HG03039 (cell line): ENCODE measurements at regions not wholly inside any gene's neighbourhood (a gene's known extent, or its start where the extent isn't known, plus 50 kb on each side); places are given as distances from the start of the nearest gene placed in this dataset.

Source experiments
- ATAC-seq: cut with Tn5 transposase; IDR thresholded peaks from one replicate; pipeline ENCODE4 v1.9.1; 2021; ENCODE audit warnings: mild to moderate bottlenecking, moderate library complexity; ENCODE audit not compliant: unreplicated experiment

DNA sequence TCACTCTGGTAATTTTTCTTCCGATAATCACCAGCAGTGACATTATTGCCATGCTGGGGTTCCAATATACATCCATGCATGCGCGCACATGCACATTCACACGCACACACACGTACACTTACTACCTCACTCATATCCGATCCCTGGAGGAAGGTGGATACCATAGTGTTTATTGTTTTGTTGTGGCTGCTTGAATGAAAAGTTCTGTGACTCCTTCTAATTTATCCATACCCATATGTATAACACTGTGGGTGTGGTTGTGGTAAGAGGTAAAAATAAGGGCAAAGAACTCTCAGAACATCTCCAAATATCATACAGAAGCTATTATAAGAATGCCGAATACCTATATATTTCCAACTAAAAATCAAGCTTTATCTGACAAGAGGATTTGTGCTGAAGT lies 407.8 kb upstream of the PODXL start:
- ATAC-seq, result no peak

DNA sequence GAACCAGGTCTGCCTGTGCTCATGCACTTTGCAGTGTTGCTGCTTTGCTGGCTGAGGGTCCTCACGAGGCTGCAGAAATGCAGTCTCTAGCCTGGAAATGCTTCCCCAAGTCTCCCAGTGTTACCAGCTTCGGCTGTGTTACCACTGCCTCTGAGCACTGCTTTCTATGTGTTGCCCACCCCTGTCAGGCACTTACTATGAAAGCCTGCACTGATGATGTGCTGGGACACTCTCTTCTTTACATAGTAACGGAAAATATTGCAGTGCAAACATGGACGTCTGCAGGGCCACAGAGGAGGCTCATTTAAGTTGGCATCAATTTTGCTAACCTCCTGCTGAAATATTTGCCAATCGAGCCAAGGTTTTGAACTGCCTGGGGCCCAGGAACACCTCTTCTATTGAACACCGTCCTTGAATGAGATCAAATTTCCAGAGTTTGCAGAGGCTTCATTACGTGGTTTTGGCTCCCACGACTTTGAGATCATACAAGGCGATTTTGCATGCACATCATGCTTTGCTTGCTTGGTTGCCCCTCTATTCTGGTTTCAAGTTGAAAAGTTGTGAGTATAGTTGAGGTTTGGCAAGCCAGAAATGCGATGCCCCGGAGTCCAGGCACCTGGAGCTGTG lies 404.7 kb upstream of the PODXL start:
- no peak for ATAC-seq

DNA sequence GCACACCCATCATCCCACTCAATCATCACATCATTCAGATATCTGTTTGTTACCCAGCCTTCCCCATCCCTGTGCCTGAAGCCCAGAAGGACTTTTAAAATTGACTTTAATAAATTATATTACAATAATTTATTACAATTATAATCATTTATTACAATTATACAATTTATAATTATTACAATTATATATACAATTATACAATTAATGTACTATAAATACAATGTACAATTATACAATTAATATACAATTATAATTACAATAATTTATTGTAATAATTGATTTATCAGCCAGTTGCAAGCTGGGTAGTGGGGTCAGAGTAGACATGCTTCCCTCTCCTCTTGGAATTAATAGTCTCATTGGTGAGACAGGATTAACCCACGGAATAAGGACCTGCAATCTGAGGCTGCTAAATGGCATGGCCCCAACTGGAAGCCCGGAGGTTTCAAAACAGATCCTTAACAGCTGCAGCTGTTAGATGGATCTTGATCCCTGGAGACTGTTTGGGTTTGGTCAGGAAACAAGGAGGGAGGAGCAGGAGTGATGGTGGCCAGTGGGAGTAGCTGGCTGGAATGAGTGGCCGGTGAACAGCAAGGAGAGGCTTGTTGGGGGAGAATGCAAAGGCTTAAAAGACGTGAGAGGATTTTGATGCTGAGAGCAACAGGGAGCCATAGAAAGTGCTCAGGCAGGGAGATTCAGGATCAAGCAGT lies 402.8 kb upstream of the PODXL start:
- no peak for ATAC-seq

DNA sequence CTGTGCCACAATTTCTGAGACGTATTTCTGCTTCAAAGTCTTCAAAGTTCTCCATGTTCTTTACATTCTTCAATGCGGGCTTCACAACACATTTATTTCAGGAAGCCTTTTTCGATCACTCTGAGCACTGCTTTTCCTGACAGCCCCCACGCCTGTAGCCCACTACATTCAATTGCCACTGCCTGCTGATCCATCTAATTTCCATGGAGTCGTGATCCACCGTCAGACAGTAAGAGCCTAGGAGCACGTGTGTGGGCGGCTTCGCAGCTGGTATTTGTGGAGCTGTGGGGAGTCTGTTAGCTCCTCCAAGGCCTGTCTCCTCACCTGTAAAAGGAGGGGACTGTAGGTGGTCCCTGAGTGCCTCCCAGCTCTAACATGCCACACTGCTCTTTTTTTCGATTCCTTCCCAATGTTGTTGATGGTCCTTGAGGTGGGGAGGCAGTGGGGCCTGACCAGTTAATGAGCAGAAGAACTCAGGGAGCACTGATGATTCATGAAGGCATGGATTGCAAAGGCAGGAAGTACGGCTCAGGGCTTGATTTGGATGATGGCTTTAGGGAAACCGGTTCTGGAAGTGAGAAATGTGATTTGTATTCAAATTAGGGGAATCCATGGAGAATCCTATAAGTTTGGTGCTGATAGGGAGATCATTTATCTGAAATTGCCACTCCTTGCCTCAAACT lies 401.1 kb upstream of the PODXL start:
- no peak for ATAC-seq

DNA sequence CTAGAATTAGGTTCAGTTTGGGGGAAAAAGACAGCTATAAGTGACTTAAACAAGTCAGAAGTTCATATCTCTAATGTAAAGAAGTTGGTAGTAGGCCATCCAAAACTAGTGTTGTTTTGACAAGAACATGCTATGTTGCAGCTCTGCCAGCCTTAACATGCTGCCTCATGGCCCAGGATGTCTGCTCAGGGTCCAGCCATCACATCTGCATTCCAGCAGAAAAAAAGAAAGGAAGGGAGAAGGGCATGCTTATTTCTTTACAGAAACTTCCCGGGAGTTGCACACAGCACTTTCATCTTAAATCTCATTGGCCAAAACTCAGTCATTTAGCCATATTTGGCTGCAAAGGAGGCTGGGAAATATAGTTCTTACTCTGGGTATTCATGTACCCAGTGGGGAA lies 400.4 kb upstream of the PODXL start:
- no peak for ATAC-seq

DNA sequence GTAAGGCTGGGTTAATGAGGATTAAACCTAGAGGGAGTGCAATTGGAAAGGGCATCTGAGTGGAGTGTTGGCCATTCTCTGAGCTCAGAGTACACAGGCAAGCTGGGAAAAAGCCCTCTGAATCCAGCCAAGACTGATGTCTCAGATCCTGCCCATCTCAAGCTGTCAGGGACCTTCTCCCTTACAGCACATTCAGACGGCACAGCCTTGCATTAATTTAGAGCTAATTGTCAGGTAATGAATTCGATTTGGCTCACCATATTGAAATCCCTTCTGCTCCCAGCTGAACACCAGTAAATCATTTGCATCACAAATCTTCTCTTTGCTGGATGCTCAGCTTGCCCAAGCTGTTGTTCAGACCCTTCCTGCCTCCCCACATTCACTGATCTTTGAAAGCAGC lies 399.3 kb upstream of the PODXL start:
- ATAC-seq, result no peak

DNA sequence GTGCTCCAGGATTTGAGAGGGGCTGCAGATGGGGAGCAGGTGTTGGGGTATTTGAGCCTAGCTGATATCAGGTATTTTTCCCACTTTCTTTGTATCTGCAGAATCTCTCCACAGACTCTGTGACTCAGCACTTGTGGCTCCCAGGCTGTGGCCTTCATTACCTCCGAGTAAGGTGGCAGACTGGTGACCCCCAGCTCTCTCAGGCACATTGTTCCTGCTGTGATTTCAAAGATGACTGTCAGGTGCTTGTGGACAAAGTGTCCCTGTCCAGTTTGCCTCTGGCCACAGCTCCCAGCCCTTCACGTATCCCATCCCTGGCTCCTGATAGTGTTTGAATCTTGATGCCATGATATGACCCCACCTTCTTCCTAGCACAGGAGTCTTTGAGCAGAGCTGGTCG lies 396.8 kb upstream of the PODXL start:
- ATAC-seq, result no peak

DNA sequence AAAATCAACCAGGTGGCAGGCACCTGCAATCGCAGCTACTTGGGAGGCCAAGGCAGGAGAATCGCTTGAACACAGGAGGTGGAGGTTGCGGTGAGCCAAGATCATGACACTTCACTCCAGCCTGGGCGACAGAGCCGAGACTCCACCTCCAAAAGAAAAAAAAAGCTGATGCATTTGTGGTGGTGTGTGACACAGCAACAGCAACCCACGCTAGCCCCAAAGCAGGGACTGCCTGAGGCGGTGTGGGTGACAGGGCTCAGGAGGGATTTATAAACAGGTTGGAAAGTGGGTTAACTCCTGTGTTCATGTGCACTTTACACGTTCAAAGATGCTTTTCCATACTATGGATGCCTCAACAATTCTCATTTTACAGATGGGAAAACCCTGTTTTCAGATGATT lies 395.9 kb upstream of the PODXL start:
- ATAC-seq, result no peak

DNA sequence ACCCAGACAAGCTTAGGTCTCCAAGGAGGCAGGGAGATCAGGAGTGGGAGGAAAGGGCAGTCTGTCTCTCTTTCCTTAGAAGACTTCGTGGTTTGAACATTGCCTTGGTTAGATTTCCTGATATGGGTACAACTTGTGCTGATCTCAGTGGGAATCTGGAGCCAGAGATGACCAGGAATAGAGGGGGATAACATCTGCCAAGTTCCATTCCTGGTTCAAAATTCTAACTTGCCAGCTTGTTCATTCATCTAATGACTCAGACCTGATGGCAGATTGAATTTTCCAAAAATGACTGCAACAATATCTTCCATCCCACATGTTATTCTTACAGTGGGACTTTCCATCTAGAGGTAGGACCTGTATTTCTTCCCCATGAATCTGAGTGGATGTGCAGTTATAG lies 394.3 kb upstream of the PODXL start:
- ATAC-seq, result no peak

DNA sequence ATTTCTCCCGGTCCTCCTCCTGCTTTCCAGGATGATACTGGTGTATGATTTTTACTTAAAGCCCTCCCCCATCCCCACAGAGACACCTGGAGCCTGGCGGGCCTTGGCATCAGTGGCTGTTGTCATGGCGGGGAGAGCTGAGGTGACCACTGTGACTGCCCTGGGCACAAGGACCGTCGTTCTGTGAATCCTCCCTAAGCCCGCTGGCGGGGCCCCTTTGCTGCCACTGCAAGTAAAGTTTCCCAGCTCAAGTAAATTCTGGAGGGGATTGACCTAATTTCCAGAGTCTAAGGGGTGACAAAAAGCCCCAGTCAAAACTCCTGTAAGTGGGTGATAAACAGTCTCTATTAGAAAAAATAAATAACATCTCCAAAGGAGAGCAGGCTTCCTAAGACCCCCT lies 393.2 kb upstream of the PODXL start:
- no peak for ATAC-seq

DNA sequence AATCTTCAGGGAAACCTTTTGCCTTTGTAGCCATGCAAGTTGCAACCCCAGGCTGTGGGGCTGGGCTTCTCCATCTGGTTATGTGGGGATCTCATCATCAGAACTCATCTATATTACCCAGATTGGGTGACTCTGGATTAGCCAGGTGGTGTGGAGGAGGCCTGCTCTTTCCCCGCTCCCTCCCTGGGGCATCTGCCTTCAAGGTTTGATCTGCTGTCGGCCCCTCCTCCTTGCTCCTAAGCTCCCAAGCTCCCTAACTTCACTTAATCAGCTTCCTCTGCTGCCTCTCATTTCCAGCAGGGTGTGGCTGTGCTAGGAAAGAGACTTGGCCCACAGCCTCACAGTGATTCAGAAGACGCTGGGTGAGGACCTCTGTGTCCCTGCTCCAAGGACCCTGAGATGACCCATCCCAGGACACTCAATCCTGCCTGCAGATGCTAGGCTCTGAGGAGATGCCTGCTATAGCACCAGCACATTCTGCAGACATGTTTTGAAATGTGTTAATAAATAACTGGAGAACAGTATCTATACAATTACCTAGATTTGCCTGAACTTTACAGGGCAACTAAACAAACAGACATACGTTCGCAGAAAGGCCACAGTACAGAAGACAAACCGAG lies 392.1 kb upstream of the PODXL start:
- ATAC-seq, result no peak

DNA sequence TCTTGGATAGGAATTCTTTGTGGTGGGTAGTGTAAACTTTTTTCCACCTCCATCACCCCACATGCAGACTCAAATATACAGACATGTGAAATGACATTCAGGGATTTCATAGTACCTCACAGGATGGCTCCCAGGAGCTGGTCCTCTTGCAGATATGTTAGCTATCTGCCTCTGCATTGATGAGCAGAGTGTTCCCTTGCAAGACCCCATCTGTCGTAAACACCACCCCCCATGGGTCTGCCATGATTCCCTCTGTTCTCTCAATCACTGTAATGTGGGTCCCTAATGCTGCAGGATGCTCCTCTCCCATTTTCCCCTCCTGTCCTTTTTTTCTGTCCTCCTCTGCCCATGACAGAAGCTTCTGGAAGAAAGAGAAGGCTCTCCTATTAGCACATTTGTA lies 391.2 kb upstream of the PODXL start:
- no peak for ATAC-seq

DNA sequence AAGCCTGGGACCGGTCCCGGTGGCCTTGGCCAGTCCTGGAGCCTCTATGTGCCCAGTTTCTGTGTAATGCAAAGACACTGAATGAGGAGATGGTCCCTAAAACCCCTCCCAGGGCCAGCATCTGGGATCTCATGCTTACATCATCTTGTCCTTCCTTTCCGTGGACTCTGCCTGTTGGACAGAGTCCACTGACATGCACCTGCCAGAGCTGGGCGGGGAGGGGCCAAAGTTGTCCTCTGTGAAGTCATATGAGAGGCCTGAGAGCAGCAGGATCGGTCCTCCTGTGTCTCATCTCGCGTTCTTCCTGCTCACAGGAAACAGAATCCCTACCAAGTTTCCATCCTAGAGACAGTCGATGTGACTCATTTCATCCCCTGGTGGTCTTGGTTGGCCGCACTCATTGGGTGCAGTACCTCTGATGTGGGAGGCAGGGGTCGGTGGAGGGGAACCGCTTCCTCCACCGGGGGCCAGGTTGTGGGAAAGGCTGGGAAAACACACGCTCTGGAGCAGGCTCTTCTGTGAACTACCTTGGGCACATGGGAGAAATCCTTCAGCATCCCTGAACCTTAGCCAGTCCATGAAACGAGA lies 389.6 kb upstream of the PODXL start:
- no peak for ATAC-seq

DNA sequence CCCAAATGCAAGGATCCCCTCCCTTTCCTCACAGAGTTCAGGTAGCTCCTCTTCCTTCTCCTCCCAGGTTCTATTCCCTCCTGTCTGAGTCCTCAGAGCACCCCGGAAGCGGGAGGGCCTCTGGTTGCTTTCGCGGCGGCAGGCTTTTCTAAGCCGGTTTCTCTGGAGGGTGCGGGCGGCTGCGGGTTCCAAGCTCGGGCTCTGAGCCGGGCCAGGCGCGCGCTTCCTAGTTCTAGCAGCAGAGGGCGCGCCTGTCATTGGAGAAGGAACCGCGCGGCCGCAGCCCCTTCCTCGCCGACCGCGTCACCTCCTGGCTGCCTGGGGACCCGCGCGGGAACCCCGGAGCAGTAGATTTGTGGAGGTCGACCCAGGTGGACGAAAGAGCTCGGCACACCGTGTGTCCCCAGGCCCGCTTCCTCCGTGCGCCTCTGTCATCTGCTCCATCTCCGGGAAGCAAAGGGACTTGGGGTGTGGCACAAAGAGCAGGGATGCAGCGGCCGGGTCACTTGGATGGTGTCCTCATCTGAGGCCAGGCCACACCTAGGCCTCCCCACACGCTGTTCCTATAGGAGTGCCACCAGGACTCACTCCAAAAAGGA lies 389.0 kb upstream of the PODXL start:
- ATAC-seq, result no peak

DNA sequence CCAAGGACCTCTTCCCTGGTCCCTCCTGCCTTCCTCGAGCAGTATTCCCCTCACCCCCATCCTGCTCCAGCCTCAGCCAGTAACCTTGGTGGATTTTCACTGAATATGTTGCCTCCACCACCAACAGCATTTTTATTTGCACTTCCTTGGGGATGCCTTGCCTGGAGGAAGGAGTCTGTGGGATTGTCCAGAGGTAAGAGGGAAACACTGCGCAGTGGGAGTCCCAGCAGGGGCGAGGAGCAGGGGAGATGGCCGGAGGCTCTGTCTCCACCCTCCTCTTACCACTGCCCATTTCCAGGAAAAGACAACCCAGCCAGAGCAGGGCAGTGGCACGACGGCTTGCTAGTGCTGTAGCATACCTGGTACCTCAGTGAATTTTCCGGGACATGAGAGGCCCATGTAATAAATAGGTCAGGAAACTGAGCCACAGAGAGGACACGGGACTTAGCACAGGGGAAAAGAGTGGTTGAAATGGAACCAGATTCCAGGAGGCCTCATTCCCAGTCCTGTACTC lies 388.2 kb upstream of the PODXL start:
- no peak for ATAC-seq

DNA sequence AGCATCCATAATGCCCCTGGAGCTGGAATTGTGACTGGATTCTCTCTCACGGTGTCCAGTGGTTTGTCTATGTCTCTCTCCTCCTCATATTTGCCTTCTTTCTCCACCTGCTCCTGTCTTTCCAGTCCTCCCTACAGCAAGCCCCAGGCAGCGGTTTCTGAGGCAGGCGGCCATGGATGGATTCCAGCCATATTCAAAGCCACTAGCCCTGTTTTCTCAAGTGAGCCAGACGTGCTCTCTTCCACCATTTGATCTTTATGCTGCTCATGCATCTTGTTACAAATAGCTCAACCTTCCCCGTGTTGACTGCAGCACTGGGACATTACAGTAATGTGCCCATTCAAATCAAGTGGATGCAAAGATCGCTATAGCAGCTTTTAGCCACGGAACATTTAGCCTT lies 387.2 kb upstream of the PODXL start:
- ATAC-seq, result no peak

DNA sequence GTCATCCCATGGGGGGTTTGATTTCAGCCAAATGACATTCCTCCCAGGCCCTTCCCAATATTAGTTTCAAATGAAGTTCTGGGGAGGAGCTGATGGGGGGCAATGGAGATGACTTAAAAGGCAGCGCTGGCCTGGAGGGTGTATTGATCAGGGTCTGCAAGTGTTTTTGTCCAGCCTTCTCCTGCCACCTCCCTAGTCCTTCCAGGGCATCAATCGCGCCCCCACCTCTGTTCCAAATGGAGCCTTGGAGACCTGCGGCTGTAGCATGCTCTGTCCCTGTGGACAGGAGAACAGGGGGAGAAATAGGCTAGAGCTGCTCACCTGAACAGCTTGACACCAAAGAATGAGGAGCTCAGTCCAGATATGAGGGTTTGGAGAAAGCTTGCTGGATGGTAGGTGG lies 386.8 kb upstream of the PODXL start:
- no peak for ATAC-seq

DNA sequence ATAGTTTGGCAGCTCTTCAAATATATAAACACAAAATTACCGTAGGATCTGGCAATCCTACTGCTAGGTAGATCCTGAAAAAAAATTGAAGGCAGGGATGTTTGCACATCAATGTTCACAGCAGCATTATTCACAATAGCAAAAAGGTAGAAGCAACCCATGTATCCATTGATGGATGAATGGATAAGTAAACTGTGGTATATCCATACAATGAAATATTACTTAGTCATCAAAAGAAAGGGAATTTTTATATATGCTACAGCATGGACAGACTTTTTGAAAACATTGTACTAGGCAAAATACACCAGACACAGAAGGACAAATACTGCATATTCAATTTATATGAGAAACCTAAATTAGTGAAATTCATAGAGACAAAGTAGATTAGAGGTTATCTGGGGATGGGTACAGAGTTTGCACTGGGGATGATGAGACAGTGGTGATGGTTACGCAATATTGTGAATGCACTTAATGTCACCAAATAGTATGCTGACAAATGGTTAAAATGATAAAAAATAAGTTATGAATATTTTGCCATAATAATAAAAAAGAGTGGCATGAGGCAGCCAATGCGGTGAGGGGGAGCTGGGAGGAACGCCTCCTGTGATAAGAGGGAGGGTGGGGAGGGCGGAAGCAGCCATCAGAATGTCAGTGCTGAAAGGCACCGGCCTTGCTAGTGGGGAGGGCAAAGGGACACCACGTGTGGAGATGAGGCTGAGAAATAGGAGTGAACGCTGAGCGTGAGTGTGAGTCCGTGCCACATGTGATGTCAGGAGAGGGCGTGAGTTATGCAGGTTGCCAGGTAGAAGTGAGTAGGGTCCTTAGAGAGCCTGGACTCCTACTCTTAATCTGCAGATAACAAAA lies 386.1 kb upstream of the PODXL start:
- ATAC-seq, result no peak

DNA sequence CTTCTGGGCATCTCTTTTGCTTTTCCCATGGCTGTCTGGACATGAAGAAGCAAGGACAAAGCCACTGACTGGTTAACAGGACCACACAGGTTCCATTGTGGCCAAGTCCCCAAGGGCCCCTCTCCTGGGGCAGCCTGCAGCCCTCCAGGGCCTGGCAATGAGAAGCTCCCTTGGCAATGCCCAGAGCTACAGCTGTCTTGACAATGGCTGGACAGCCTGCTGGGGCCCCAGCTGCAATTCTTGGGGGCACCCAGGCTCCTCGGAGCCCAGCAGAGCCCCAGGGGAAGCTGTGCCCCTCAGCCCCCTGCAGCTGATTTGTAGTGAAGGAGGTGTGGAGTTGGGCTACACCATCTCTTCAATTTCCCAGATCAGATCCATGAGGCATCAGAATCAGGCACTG lies 384.9 kb upstream of the PODXL start:
- ATAC-seq, result no peak

DNA sequence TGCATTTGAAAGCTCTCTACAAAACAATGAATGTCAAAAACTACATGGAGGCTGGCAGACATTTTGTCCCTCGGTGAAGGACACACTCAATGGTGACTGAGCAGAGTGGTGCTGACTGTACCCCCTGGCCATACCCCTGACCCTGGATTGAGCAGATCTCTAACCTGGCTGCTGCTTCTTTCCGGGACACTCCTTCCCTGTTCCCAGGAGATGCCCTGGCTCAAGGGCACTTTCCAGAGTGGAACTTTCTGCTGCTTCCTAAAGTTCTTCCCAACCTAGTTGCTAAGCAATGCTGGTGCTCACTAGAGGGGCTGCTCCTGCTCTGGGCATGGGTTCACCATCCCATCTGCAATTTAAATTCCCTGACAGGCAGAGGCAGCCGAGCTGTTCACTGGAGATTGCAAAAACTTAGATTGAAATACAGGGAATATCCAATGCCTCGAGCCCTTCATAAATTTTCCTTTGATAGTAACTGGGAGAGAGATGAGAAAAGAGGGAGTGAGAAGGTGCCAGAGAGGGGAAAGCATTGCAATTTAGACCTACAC lies 384.3 kb upstream of the PODXL start:
- ATAC-seq, result no peak
